Mesenchymal stem cell (in vitro differentiated cells and primary cell): ENCODE measurements at regions not wholly inside any gene's neighbourhood (a gene's known extent, or its start where the extent isn't known, plus 50 kb on each side); places are given as distances from the start of the nearest gene placed in this dataset.

Experiments used
- DNase-seq: peaks from one replicate; pipeline ENCODE4 v3.0.0-alpha.2; 2013
- H2AFZ ChIP-seq: one replicate; pipeline ENCODE4 v1.6.1; 2013; ENCODE audit warnings: low read depth, mild to moderate bottlenecking, control low read depth, inconsistent platforms, low read length, moderate library complexity
- H2AK5ac ChIP-seq: 2 replicates; pipeline ENCODE4 v1.6.1; 2013; ENCODE audit warnings: low read length, moderate library complexity, mild to moderate bottlenecking, inconsistent platforms; ENCODE audit not compliant: severe bottlenecking
- H2BK120ac ChIP-seq: one replicate; pipeline ENCODE4 v1.6.1; 2013; ENCODE audit warnings: low read depth, mild to moderate bottlenecking, inconsistent platforms, low read length, moderate library complexity
- H2BK12ac ChIP-seq, 2 experiments: one replicate each; pipeline ENCODE4 v1.6.1; 2013; ENCODE audit warnings: inconsistent platforms in 2 of 2, low read length in 2 of 2, mild to moderate bottlenecking in 2 of 2, moderate library complexity in 2 of 2, control low read depth in 1 of 2
- H2BK15ac ChIP-seq: one replicate; pipeline ENCODE4 v1.6.1; 2013; ENCODE audit warnings: mild to moderate bottlenecking, low read depth, inconsistent platforms; ENCODE audit not compliant: poor library complexity, severe bottlenecking
- H2BK5ac ChIP-seq: 2 replicates; pipeline ENCODE4 v1.6.1; 2013; ENCODE audit warnings: low read depth, mild to moderate bottlenecking, low read length, control low read depth, inconsistent platforms; ENCODE audit not compliant: poor library complexity, severe bottlenecking
- H3K14ac ChIP-seq, 2 experiments: one replicate each; pipeline ENCODE4 v1.6.1; 2013; ENCODE audit warnings: inconsistent platforms in 2 of 2, low read length in 2 of 2, control low read depth in 1 of 2, mild to moderate bottlenecking in 1 of 2, moderate library complexity in 1 of 2
- H3K18ac ChIP-seq, 2 experiments: one replicate each; pipeline ENCODE4 v1.6.1; 2013; ENCODE audit warnings: inconsistent platforms in 2 of 2, low read length in 2 of 2, control low read depth in 1 of 2, low read depth in 1 of 2, mild to moderate bottlenecking in 1 of 2
- H3K23ac ChIP-seq, 2 experiments: one replicate each; pipeline ENCODE4 v1.6.1; 2013; ENCODE audit warnings: inconsistent platforms in 2 of 2, low read length in 2 of 2, mild to moderate bottlenecking in 2 of 2, moderate library complexity in 2 of 2, control low read depth in 1 of 2
- H3K27ac ChIP-seq: 2 replicates; pipeline ENCODE4 v1.5.1; 2013; ENCODE audit warnings: mild to moderate bottlenecking, moderate library complexity, low read length, control low read depth, inconsistent platforms; ENCODE audit not compliant: poor library complexity, severe bottlenecking
- H3K27me3 ChIP-seq, 2 experiments: 2 replicates each; pipeline versions ENCODE4 v1.6.1 to v1.7.0; 2013; ENCODE audit warnings: low read length in 2 of 2, mild to moderate bottlenecking in 2 of 2, moderate library complexity in 2 of 2, control low read depth in 1 of 2, inconsistent platforms in 1 of 2; ENCODE audit not compliant: control insufficient read depth in 1 of 2, insufficient read depth in 1 of 2
- H3K36me3 ChIP-seq, 2 experiments: 2 replicates each; pipeline versions ENCODE4 v1.6.1 to v1.7.0; 2013; ENCODE audit warnings: low read length in 2 of 2, control low read depth in 1 of 2, inconsistent platforms in 1 of 2, low read depth in 1 of 2, mild to moderate bottlenecking in 1 of 2; ENCODE audit not compliant: insufficient read depth in 2 of 2, control insufficient read depth in 1 of 2
- H3K4ac ChIP-seq, 2 experiments: one replicate each; pipeline ENCODE4 v1.6.1; 2013; ENCODE audit warnings: inconsistent platforms in 2 of 2, low read length in 2 of 2, mild to moderate bottlenecking in 2 of 2, moderate library complexity in 2 of 2, control low read depth in 1 of 2, low read depth in 1 of 2
- H3K4me1 ChIP-seq: 2 replicates; pipeline ENCODE4 v1.6.1; 2013; ENCODE audit warnings: low read depth, low read length, control low read depth; ENCODE audit not compliant: control insufficient read depth, insufficient read depth
- H3K4me2 ChIP-seq: 2 replicates; pipeline ENCODE4 v1.6.1; 2013; ENCODE audit warnings: low read length, mild to moderate bottlenecking, inconsistent platforms; ENCODE audit not compliant: poor library complexity, severe bottlenecking
- H3K4me3 ChIP-seq, 2 experiments: 2 replicates each; pipeline versions ENCODE4 v1.5.1 to v1.7.0; 2013; ENCODE audit warnings: low read length in 2 of 2, mild to moderate bottlenecking in 2 of 2, control low read depth in 1 of 2, low read depth in 1 of 2; ENCODE audit not compliant: insufficient read depth in 1 of 2
- H3K79me1 ChIP-seq: replicated peaks from 2 replicates; pipeline ENCODE4 v1.6.1; 2013; ENCODE audit warnings: mild to moderate bottlenecking, control low read depth, low read length, inconsistent platforms; ENCODE audit not compliant: poor library complexity, severe bottlenecking
- H3K9ac ChIP-seq: 2 replicates; pipeline ENCODE4 v1.7.0; 2013; ENCODE audit warnings: mild to moderate bottlenecking, low read length, moderate library complexity
- H3K9me3 ChIP-seq: 2 replicates; pipeline ENCODE4 v1.7.0; 2013; ENCODE audit warnings: mild to moderate bottlenecking, low read length; ENCODE audit not compliant: control insufficient read depth
- H4K8ac ChIP-seq: one replicate; pipeline ENCODE4 v1.6.1; 2013; ENCODE audit warnings: inconsistent platforms, mild to moderate bottlenecking, low read length, moderate library complexity
- H4K91ac ChIP-seq: one replicate; pipeline ENCODE4 v1.6.1; 2013; ENCODE audit warnings: mild to moderate bottlenecking, low read length, inconsistent platforms
- WGBS: methylation state at CpG from one replicate; pipeline ENCODE4 v1.1.7; 2013; ENCODE audit warnings: mixed read lengths; 5-methylcytosine and 5-hydroxymethylcytosine counted together

GRCh38 chr4:80137631-80138030 is 59.7 kb upstream of the PRDM8 start:
- Histone ChIP-seq H2BK120ac (no peak overlapping the region), H3K4me1 (peaks cover 2% of the 10 kb centered on the region), H3K9me3 (no peaks in the 10 kb centered on the region), H3K4ac (no peak overlapping the region), H2AFZ (no peak overlapping the region), H2BK5ac (no peak overlapping the region), H3K27ac (no peak overlapping the region), H3K9ac (no peak overlapping the region), H4K91ac (no peak overlapping the region), H3K23ac (no peak overlapping the region), H2BK15ac (no peak overlapping the region), H2BK12ac (no peak overlapping the region), H3K4me3 (no peak overlapping the region), H3K14ac (no peak overlapping the region), H3K4me2 (no peak overlapping the region), H3K27me3 (no peaks in the 10 kb centered on the region), H3K18ac (no peak overlapping the region), H3K79me1 (no peaks in the 10 kb centered on the region), H4K8ac (no peak overlapping the region), H2AK5ac (no peak overlapping the region), H3K36me3 (no peaks in the 10 kb centered on the region)
- WGBS = 86% methylated on average over 3 of the region's 5 CpGs
- no peak for DNase-seq

GRCh38 chr4:80136270-80136669 is 61.0 kb upstream of the PRDM8 start:
- Histone ChIP-seq H4K91ac (no peak overlapping the region), H3K4me2 (no peak overlapping the region), H3K4me1 (peaks cover 2% of the 10 kb centered on the region), H3K23ac (no peak overlapping the region), H2BK5ac (no peak overlapping the region), H3K14ac (no peak overlapping the region), H3K4ac (no peak overlapping the region), H2BK12ac (no peak overlapping the region), H2AFZ (no peak overlapping the region), H2AK5ac (no peak overlapping the region), H4K8ac (no peak overlapping the region), H3K27ac (no peak overlapping the region), H3K27me3 (no peaks in the 10 kb centered on the region), H3K9ac (no peak overlapping the region), H3K4me3 (no peak overlapping the region), H3K79me1 (no peaks in the 10 kb centered on the region), H3K9me3 (no peaks in the 10 kb centered on the region), H3K36me3 (no peaks in the 10 kb centered on the region), H2BK120ac (no peak overlapping the region), H2BK15ac (no peak overlapping the region), H3K18ac (no peak overlapping the region)
- no CpG with 5 or more reads among the region's 1 CpG for WGBS
- DNase-seq = no peak

DNA sequence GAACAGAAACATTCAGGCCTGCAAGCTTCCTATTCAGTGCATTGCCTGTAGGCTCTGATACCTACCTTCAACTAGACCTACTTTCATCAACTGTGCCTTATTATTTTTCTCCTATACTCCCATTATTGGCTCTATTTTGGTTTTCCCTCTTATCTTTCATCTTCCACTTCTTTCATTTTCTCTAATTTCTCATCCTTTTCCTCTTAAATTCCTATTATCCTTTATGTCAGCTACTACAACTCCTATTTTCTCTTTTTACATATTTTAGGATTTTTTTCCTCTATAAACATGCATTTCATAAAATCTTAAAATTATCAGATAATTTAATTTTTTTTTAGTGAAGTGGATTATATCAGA is 61.6 kb upstream of the PRDM8 start:
- Histone ChIP-seq H3K27me3 (no peaks in the 10 kb centered on the region), H3K14ac (no peak overlapping the region), H3K4me3 (no peak overlapping the region), H4K91ac (no peak overlapping the region), H2AFZ (no peak overlapping the region), H3K4me2 (no peak overlapping the region), H2AK5ac (no peak overlapping the region), H3K4me1 (peaks cover 2% of the 10 kb centered on the region), H2BK15ac (no peak overlapping the region), H3K18ac (no peak overlapping the region), H4K8ac (no peak overlapping the region), H2BK5ac (no peak overlapping the region), H3K79me1 (no peaks in the 10 kb centered on the region), H2BK12ac (no peak overlapping the region), H3K27ac (no peak overlapping the region), H3K4ac (no peak overlapping the region), H3K36me3 (no peaks in the 10 kb centered on the region), H3K9ac (no peak overlapping the region), H3K23ac (no peak overlapping the region), H3K9me3 (no peaks in the 10 kb centered on the region), H2BK120ac (no peak overlapping the region)
- DNase-seq = no peak

GRCh38 chr4:80134936-80135701 is 62.1 kb upstream of the ANTXR2 start:
- no peak overlapping the region for H3K9ac ChIP-seq
- no peak overlapping the region for H4K91ac ChIP-seq
- no peaks in the 10 kb centered on the region for H3K27me3 ChIP-seq
- no peak overlapping the region for H2AK5ac ChIP-seq
- H2BK120ac ChIP-seq = no peak overlapping the region
- DNase-seq = no peak
- 57% methylated on average over 6 of the region's 8 CpGs for WGBS
- H3K27ac ChIP-seq = no peak overlapping the region
- H3K18ac ChIP-seq = no peak overlapping the region
- H2BK12ac ChIP-seq = no peak overlapping the region
- H3K9me3 ChIP-seq = no peaks in the 10 kb centered on the region
- H3K14ac ChIP-seq = no peak overlapping the region
- H3K23ac ChIP-seq = no peak overlapping the region
- no peak overlapping the region for H2AFZ ChIP-seq
- peaks cover 2% of the 10 kb centered on the region for H3K4me1 ChIP-seq
- no peak overlapping the region for H3K4me3 ChIP-seq
- no peaks in the 10 kb centered on the region for H3K79me1 ChIP-seq
- H3K36me3 ChIP-seq = no peaks in the 10 kb centered on the region
- no peak overlapping the region for H4K8ac ChIP-seq
- no peak overlapping the region for H3K4me2 ChIP-seq
- H2BK5ac ChIP-seq = no peak overlapping the region
- no peak overlapping the region for H2BK15ac ChIP-seq
- H3K4ac ChIP-seq = no peak overlapping the region
